ENCODE measurements at regions not wholly inside any gene's neighbourhood (a gene's known extent, or its start where the extent isn't known, plus 50 kb on each side); places are given as distances from the start of the nearest gene placed in this dataset.

- TF ChIP-seq CTCF (optimal IDR thresholded peaks at IDR 0.05 in 1 of 3, IDR thresholded peaks at IDR 0.05 in 1 of 3, conservative IDR thresholded peaks at IDR 0.05 in 1 of 3; ENCODE audit: extremely low read depth in 1 of 3, insufficient read depth in 2 of 3, low read length in 3 of 3) (no peak), EZH2 (IDR thresholded peaks at IDR 0.05; ENCODE audit: low read length) (no peak)
These were observed 231.5 kb downstream of the NXPE2 start for GRCh38 chr11:114909866-114910265.

All from keratinocyte (primary cell).